HCT116 (cell line): ENCODE measurements at regions not wholly inside any gene's neighbourhood (a gene's known extent, or its start where the extent isn't known, plus 50 kb on each side); places are given as distances from the start of the nearest gene placed in this dataset.

ENCODE experiments used
- ATAC-seq: fragments of 200-7000 bp; cut with Tn5 transposase; 2 replicates; pipeline ENCODE4 v1.9.1; 2020; ENCODE audit warnings: mild to moderate bottlenecking, moderate library complexity
- BruUV-seq: library from RNA; stranded (reverse); fragments of 400-500 nt; replicated peaks from 2 replicates; lab custom pipeline; 2021; lab: Mats Ljungman, UMichigan
- CTCF ChIA-PET: fragments of 300-600 bp; sonication (Branson Sonifier 250); formaldehyde crosslinking; loops from one replicate; lab custom pipeline; 2021; ENCODE audit warnings: antibody characterized with exemption; lab: Charles Lee
- POLR2A ChIA-PET: fragments of 300-600, 350-600 bp; sonication (Branson Sonifier 250); formaldehyde crosslinking; loops from one replicate; lab custom pipeline; 2021; ENCODE audit warnings: antibody characterized with exemption; lab: Charles Lee
- RAD21 ChIA-PET, 2 experiments: fragments of 300-600 bp; sonication (Branson Sonifier 250); formaldehyde crosslinking; loops; one replicate each; lab custom pipeline; 2023; ENCODE audit warnings: low total read pairs in 2 of 2; ENCODE audit not compliant: uncharacterized antibody in 2 of 2, unreplicated experiment in 2 of 2, low non-redundant PET in 1 of 2; lab: Charles Lee
- DNase-seq: peaks from one replicate; pipeline ENCODE4 v3.0.0-alpha.2; 2010; ENCODE audit warnings: low read depth, low spot score
- H2AFZ ChIP-seq: fragments of 200-600 bp; shearing (Covaris generic), sonication (generic); 2 replicates; pipeline ENCODE4 v1.6.1; 2017; ENCODE audit warnings: low read depth, mixed run types, mixed read lengths, antibody characterized with exemption, low read length; ENCODE audit not compliant: poor library complexity, severe bottlenecking
- H3K27ac ChIP-seq: 2 replicates; pipeline ENCODE4 v1.5.1; 2012; ENCODE audit warnings: low read depth, low read length
- H3K27me3 ChIP-seq: fragments of 200-600 bp; sonication (generic); 2 replicates; pipeline ENCODE4 v1.6.1; 2016; ENCODE audit warnings: mixed run types, low read length, mixed read lengths; ENCODE audit not compliant: insufficient read depth
- H3K36me3 ChIP-seq, 2 experiments: fragments of 200-500 bp in 1 of 2; fragments of 200-600 bp in 1 of 2; sonication (Bioruptor generic) in 1 of 2; sonication (generic) in 1 of 2; 2 replicates each; pipeline versions ENCODE4 v1.5.1 to v1.6.1; 2014 to 2016; ENCODE audit warnings: low read length in 2 of 2, inconsistent platforms in 1 of 2, mixed read lengths in 1 of 2, mixed run types in 1 of 2; ENCODE audit not compliant: insufficient read depth in 2 of 2, control insufficient read depth in 1 of 2
- H3K4me1 ChIP-seq, 2 experiments: fragments of 200-600 bp in 1 of 2; sonication (generic) in 1 of 2; 2 replicates each; pipeline versions ENCODE4 v1.5.1 to v1.6.1; 2012 to 2017; ENCODE audit warnings: low read length in 2 of 2, inconsistent platforms in 1 of 2, mild to moderate bottlenecking in 1 of 2, mixed read lengths in 1 of 2, mixed run types in 1 of 2, moderate library complexity in 1 of 2; ENCODE audit not compliant: insufficient read depth in 2 of 2, control insufficient read depth in 1 of 2
- H3K4me2 ChIP-seq: fragments of 200-600 bp; sonication (generic); 2 replicates; pipeline ENCODE4 v1.6.1; 2017; ENCODE audit warnings: mixed run types, low read length, mixed read lengths
- H3K4me3 ChIP-seq, 2 experiments: fragments of 200-600 bp in 1 of 2; sonication (generic) in 1 of 2; replicated peaks in 1 of 2; 2 replicates each; pipeline ENCODE4 v1.5.1; 2011 to 2016; ENCODE audit warnings: low read length in 2 of 2, control low read depth in 1 of 2, low read depth in 1 of 2, mild to moderate bottlenecking in 1 of 2, mixed read lengths in 1 of 2, mixed run types in 1 of 2
- H3K79me2 ChIP-seq: fragments of 200-600 bp; sonication (generic); 2 replicates; pipeline ENCODE4 v1.6.1; 2017; ENCODE audit warnings: mild to moderate bottlenecking, mixed run types, low read length, moderate library complexity, mixed read lengths; ENCODE audit not compliant: insufficient read depth
- H3K9ac ChIP-seq: fragments of 200-600 bp; sonication (generic); 2 replicates; pipeline ENCODE4 v1.6.1; 2016; ENCODE audit warnings: low read length, mixed read lengths
- H3K9me2 ChIP-seq: fragments of 200-600 bp; sonication (generic), shearing (Covaris generic); 2 replicates; pipeline ENCODE4 v1.6.1; 2017; ENCODE audit warnings: mixed run types, mild to moderate bottlenecking, moderate library complexity; ENCODE audit not compliant: insufficient read depth
- H3K9me3 ChIP-seq, 2 experiments: fragments of 200-500 bp in 1 of 2; fragments of 200-600 bp in 1 of 2; sonication (Bioruptor generic) in 1 of 2; sonication (generic) in 1 of 2; 2 replicates each; pipeline ENCODE4 v1.6.1; 2014 to 2017; ENCODE audit warnings: low read length in 2 of 2, mixed read lengths in 2 of 2, inconsistent platforms in 1 of 2, low read depth in 1 of 2, mild to moderate bottlenecking in 1 of 2, mixed run types in 1 of 2, moderate library complexity in 1 of 2; ENCODE audit not compliant: control insufficient read depth in 1 of 2, insufficient read depth in 1 of 2
- H4K20me1 ChIP-seq: fragments of 200-600 bp; sonication (generic), shearing (Covaris generic); 2 replicates; pipeline ENCODE4 v1.6.1; 2017; ENCODE audit warnings: mixed run types, mild to moderate bottlenecking, moderate library complexity; ENCODE audit not compliant: insufficient read depth
- CBX3 ChIP-seq: IDR thresholded peaks from 2 replicates; pipeline ENCODE4 v1.6.1; 2012; ENCODE audit warnings: low read depth
- CEBPB ChIP-seq: IDR thresholded peaks from 2 replicates; pipeline ENCODE4 v1.6.1; 2012; ENCODE audit warnings: low read depth
- EGR1 ChIP-seq: IDR thresholded peaks from 2 replicates; pipeline ENCODE4 v1.6.1; 2012; ENCODE audit warnings: low read depth
- ELF1 ChIP-seq: IDR thresholded peaks from 2 replicates; pipeline ENCODE4 v1.6.1; 2012; ENCODE audit warnings: low read depth, borderline replicate concordance
- EZH2 ChIP-seq: fragments of 200-600 bp; sonication (generic); IDR thresholded peaks from 2 replicates; pipeline ENCODE4 v1.6.1; 2017; ENCODE audit warnings: antibody characterized with exemption, mixed run types
- EZH2phosphoT487 ChIP-seq: fragments of 200-600 bp; IDR thresholded peaks from 2 replicates; pipeline ENCODE4 v1.6.1; 2018; ENCODE audit warnings: antibody characterized with exemption, borderline replicate concordance
- JUND ChIP-seq: IDR thresholded peaks from 2 replicates; pipeline ENCODE4 v1.6.1; 2012
- POLR2A ChIP-seq: IDR thresholded peaks from 2 replicates; pipeline ENCODE4 v1.7.0; 2011; ENCODE audit warnings: borderline replicate concordance; ENCODE audit not compliant: insufficient read depth, insufficient read length; ENCODE audit errors: extremely low read depth
- POLR2AphosphoS5 ChIP-seq: IDR thresholded peaks from 2 replicates; pipeline ENCODE4 v1.6.1; 2011; ENCODE audit warnings: mild to moderate bottlenecking, low read depth, low read length, moderate library complexity
- RAD21 ChIP-seq: IDR thresholded peaks from 2 replicates; pipeline ENCODE4 v1.6.1; 2012; ENCODE audit warnings: low read depth, mild to moderate bottlenecking
- REST ChIP-seq: IDR thresholded peaks from 2 replicates; pipeline ENCODE4 v1.6.1; 2012; ENCODE audit warnings: low read depth
- TCF7L2 ChIP-seq: IDR thresholded peaks from 2 replicates; pipeline ENCODE4 v1.7.0; 2011; ENCODE audit warnings: borderline replicate concordance, inconsistent platforms; ENCODE audit not compliant: insufficient read depth, insufficient read length; ENCODE audit errors: extremely low read depth
- YY1 ChIP-seq: IDR thresholded peaks from 2 replicates; pipeline ENCODE4 v1.6.1; 2011; ENCODE audit warnings: low read length, low read depth, moderate library complexity, mild to moderate bottlenecking; ENCODE audit not compliant: insufficient replicate concordance; ENCODE audit errors: extremely low read depth
- ZFX ChIP-seq: fragments of 450-650 bp; IDR thresholded peaks from 2 replicates; pipeline ENCODE4 v1.6.1; 2017
- intact Hi-C: fragments of 100-400 bp; cut with micrococcal nuclease; formaldehyde crosslinking; loops from 2 replicates; pipeline ENCODE4 v1.10.0; 2022
- TF ChIP-seq, protein P1 (sequence below): IDR thresholded peaks from 2 replicates; pipeline ENCODE4 v1.6.1; 2012
- TF ChIP-seq, protein P2 (sequence below): IDR thresholded peaks from 2 replicates; pipeline ENCODE4 v1.6.1; 2011; ENCODE audit warnings: mild to moderate bottlenecking, low read length, moderate library complexity; ENCODE audit not compliant: insufficient replicate concordance; ENCODE audit errors: extremely low read depth
- TF ChIP-seq, protein P3 (sequence below), 3 experiments: fragments of 200-600 bp in 1 of 3; sonication (generic) in 1 of 3; IDR thresholded peaks in 2 of 3; conservative IDR thresholded peaks in 1 of 3; 2 replicates each; pipeline ENCODE4 v1.5.1; 2012 to 2017; ENCODE audit warnings: low read depth in 2 of 3, low read length in 2 of 3, antibody characterized with exemption in 1 of 3, borderline replicate concordance in 1 of 3, control low read depth in 1 of 3, mild to moderate bottlenecking in 1 of 3, mixed read lengths in 1 of 3, mixed run types in 1 of 3, moderate library complexity in 1 of 3; ENCODE audit not compliant: insufficient read depth in 1 of 3
- TF ChIP-seq, protein P4 (sequence below): IDR thresholded peaks from 2 replicates; pipeline ENCODE4 v1.6.1; 2012

DNA sequence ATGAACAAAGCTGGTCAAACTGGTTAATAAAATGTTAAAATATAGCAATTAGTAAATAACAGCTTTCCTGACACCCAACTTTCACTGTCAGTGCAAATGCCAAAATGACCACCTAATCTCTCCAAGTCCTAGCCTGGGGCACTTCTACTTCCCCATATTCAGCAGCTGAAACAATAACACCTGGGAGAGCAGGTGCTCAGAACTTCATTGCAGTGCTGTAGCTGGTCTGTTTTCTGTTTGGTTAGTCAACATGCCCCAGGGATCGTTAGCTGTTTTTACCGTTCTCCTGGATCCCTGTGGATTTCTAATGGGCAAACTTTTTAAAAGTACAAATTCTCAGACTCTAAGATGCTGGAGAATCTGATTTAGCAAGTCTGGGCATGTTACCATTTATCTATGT lies 759.7 kb downstream of the GALC start:
- DNase-seq (no peak), ATAC-seq (no peak)
- Histone ChIP-seq H3K27me3 (no peaks in the 10 kb centered on the region), H3K36me3 (no peaks in the 10 kb centered on the region), H2AFZ (no peak overlapping the region), H3K9me2 (no peaks in the 10 kb centered on the region), H3K4me2 (no peak overlapping the region), H4K20me1 (no peaks in the 10 kb centered on the region), H3K9ac (no peak overlapping the region), H3K79me2 (no peaks in the 10 kb centered on the region), H3K27ac (no peak overlapping the region), H3K4me3 (no peak overlapping the region), H3K9me3 (peaks cover 4 to 14% of the 10 kb centered on the region in 2 experiments; a peak in 2 of 4 replicates), H3K4me1 (no peaks in the 10 kb centered on the region)
- no TSS peak for BruUV-seq
- ChIA-PET POLR2A (no interaction called here), RAD21 (no interaction called here), CTCF (no interaction called here)
- TF ChIP-seq, protein P1, sequence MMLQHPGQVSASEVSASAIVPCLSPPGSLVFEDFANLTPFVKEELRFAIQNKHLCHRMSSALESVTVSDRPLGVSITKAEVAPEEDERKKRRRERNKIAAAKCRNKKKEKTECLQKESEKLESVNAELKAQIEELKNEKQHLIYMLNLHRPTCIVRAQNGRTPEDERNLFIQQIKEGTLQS: no peak
- no peak for TF ChIP-seq JUND
- TF ChIP-seq ELF1: no peak
- no peak for TF ChIP-seq POLR2A
- TF ChIP-seq EGR1: no peak
- TF ChIP-seq, protein P2, sequence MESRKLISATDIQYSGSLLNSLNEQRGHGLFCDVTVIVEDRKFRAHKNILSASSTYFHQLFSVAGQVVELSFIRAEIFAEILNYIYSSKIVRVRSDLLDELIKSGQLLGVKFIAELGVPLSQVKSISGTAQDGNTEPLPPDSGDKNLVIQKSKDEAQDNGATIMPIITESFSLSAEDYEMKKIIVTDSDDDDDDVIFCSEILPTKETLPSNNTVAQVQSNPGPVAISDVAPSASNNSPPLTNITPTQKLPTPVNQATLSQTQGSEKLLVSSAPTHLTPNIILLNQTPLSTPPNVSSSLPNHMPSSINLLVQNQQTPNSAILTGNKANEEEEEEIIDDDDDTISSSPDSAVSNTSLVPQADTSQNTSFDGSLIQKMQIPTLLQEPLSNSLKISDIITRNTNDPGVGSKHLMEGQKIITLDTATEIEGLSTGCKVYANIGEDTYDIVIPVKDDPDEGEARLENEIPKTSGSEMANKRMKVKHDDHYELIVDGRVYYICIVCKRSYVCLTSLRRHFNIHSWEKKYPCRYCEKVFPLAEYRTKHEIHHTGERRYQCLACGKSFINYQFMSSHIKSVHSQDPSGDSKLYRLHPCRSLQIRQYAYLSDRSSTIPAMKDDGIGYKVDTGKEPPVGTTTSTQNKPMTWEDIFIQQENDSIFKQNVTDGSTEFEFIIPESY: no peak
- no peak for TF ChIP-seq RAD21
- TF ChIP-seq, protein P3, sequence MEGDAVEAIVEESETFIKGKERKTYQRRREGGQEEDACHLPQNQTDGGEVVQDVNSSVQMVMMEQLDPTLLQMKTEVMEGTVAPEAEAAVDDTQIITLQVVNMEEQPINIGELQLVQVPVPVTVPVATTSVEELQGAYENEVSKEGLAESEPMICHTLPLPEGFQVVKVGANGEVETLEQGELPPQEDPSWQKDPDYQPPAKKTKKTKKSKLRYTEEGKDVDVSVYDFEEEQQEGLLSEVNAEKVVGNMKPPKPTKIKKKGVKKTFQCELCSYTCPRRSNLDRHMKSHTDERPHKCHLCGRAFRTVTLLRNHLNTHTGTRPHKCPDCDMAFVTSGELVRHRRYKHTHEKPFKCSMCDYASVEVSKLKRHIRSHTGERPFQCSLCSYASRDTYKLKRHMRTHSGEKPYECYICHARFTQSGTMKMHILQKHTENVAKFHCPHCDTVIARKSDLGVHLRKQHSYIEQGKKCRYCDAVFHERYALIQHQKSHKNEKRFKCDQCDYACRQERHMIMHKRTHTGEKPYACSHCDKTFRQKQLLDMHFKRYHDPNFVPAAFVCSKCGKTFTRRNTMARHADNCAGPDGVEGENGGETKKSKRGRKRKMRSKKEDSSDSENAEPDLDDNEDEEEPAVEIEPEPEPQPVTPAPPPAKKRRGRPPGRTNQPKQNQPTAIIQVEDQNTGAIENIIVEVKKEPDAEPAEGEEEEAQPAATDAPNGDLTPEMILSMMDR (IDR thresholded peaks at IDR 0.05 in 2 of 3, conservative IDR thresholded peaks at IDR 0.05 in 1 of 3; ENCODE audit: borderline replicate concordance in 1 of 3, insufficient read depth in 1 of 3, low read depth in 2 of 3, low read length in 2 of 3): no peak
- TF ChIP-seq ZFX: no peak
- no peak for TF ChIP-seq REST
- TF ChIP-seq TCF7L2: no peak
- TF ChIP-seq EZH2: no peak
- no peak for TF ChIP-seq EZH2phosphoT487
- TF ChIP-seq CBX3: no peak
- TF ChIP-seq POLR2AphosphoS5: no peak
- no peak for TF ChIP-seq YY1
- no peak for TF ChIP-seq CEBPB
- TF ChIP-seq, protein P4, sequence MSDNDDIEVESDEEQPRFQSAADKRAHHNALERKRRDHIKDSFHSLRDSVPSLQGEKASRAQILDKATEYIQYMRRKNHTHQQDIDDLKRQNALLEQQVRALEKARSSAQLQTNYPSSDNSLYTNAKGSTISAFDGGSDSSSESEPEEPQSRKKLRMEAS: no peak
- intact Hi-C loops: no loop called here
